Astrocyte (in vitro differentiated cells and primary cell): ENCODE measurements at regions not wholly inside any gene's neighbourhood (a gene's known extent, or its start where the extent isn't known, plus 50 kb on each side); places are given as distances from the start of the nearest gene placed in this dataset.

Source experiments
- CTCF ChIP-seq: IDR thresholded peaks from 2 replicates; pipeline ENCODE4 v1.5.1; 2011; ENCODE audit warnings: low read depth, mild to moderate bottlenecking, inconsistent platforms, low read length, moderate library complexity; ENCODE audit not compliant: insufficient read depth
- EZH2 ChIP-seq: IDR thresholded peaks from 2 replicates; pipeline ENCODE4 v1.6.1; 2012; ENCODE audit warnings: mild to moderate bottlenecking, low read length, inconsistent platforms; ENCODE audit not compliant: insufficient read depth

GRCh38 chr6:130628862-130629261 is 198.3 kb upstream of the SMLR1 start:
- no peak for TF ChIP-seq CTCF
- no peak for TF ChIP-seq EZH2
